Liver (tissue), 8 donors: ENCODE measurements at regions not wholly inside any gene's neighbourhood (a gene's known extent, or its start where the extent isn't known, plus 50 kb on each side); places are given as distances from the start of the nearest gene placed in this dataset.

ENCODE experiments used
- DNase-seq: peaks from one replicate; pipeline ENCODE4 v3.0.0-alpha.2; 2017; ENCODE audit warnings: low spot score
- H3K27ac ChIP-seq, 2 donors: one replicate each; pipeline ENCODE4 v1.7.0; 2013; ENCODE audit warnings: inconsistent platforms in 2 of 2, low read length in 2 of 2, control low read depth in 1 of 2, low read depth in 1 of 2, mild to moderate bottlenecking in 1 of 2
- H3K27me3 ChIP-seq, 4 donors: one replicate each; pipeline versions ENCODE4 v1.6.1 to v1.7.0; 2013; ENCODE audit warnings: low read length in 3 of 4, inconsistent platforms in 1 of 4, mild to moderate bottlenecking in 1 of 4, moderate library complexity in 1 of 4; ENCODE audit not compliant: control insufficient read depth in 4 of 4, insufficient read depth in 4 of 4
- H3K36me3 ChIP-seq, 4 donors: one replicate each; pipeline versions ENCODE4 v1.6.1 to v1.7.0; 2013; ENCODE audit warnings: low read length in 3 of 4, mild to moderate bottlenecking in 3 of 4, low read depth in 1 of 4, moderate library complexity in 1 of 4; ENCODE audit not compliant: control insufficient read depth in 4 of 4, insufficient read depth in 3 of 4
- H3K4me1 ChIP-seq, 4 donors: one replicate each; pipeline versions ENCODE4 v1.6.1 to v1.7.0; 2013; ENCODE audit warnings: low read length in 3 of 4, mild to moderate bottlenecking in 3 of 4, moderate library complexity in 1 of 4; ENCODE audit not compliant: control insufficient read depth in 4 of 4, insufficient read depth in 4 of 4
- H3K4me3 ChIP-seq, 3 donors: one replicate each; pipeline versions ENCODE4 v1.6.1 to v1.7.0; 2013; ENCODE audit warnings: low read length in 3 of 3, control low read depth in 1 of 3, low read depth in 1 of 3, mild to moderate bottlenecking in 1 of 3
- H3K9ac ChIP-seq, 2 donors: one replicate each; pipeline ENCODE4 v1.7.0; 2013; ENCODE audit warnings: low read length in 2 of 2, mild to moderate bottlenecking in 2 of 2, moderate library complexity in 2 of 2, control low read depth in 1 of 2, low read depth in 1 of 2
- H3K9me3 ChIP-seq, 4 donors: one replicate each; pipeline versions ENCODE4 v1.6.1 to v1.7.0; 2013; ENCODE audit warnings: low read length in 3 of 4; ENCODE audit not compliant: control insufficient read depth in 4 of 4
- EGR1 ChIP-seq, 2 donors: IDR thresholded peaks; 2 replicates each; pipeline ENCODE4 v1.6.1; 2016 to 2018; ENCODE audit warnings: antibody characterized with exemption in 2 of 2, low read depth in 2 of 2
- FOXA1 ChIP-seq: IDR thresholded peaks from 2 replicates; pipeline ENCODE4 v1.6.1; 2016; ENCODE audit warnings: antibody characterized with exemption
- FOXA2 ChIP-seq: IDR thresholded peaks from 2 replicates; pipeline ENCODE4 v1.6.1; 2016; ENCODE audit warnings: antibody characterized with exemption
- GABPA ChIP-seq, 2 donors: IDR thresholded peaks in 1 of 2; conservative IDR thresholded peaks in 1 of 2; 2 replicates each; pipeline ENCODE4 v1.6.1; 2016; ENCODE audit warnings: antibody characterized with exemption in 2 of 2, mild to moderate bottlenecking in 1 of 2, moderate library complexity in 1 of 2
- HNF4A ChIP-seq, 2 donors: conservative IDR thresholded peaks; 2 replicates each; pipeline ENCODE4 v1.6.1; 2016; ENCODE audit warnings: antibody characterized with exemption in 2 of 2, mild to moderate bottlenecking in 2 of 2
- HNF4G ChIP-seq: IDR thresholded peaks from 2 replicates; pipeline ENCODE4 v1.6.1; 2016; ENCODE audit warnings: antibody characterized with exemption
- JUND ChIP-seq, 2 donors: IDR thresholded peaks; 2 replicates each; pipeline ENCODE4 v1.6.1; 2016; ENCODE audit warnings: antibody characterized with exemption in 2 of 2
- NR2F2 ChIP-seq: IDR thresholded peaks from 2 replicates; pipeline ENCODE4 v1.6.1; 2016; ENCODE audit warnings: antibody characterized with exemption
- RAD21 ChIP-seq, 2 donors: IDR thresholded peaks; 2 replicates each; pipeline ENCODE4 v1.6.1; 2016; ENCODE audit warnings: antibody characterized with exemption in 2 of 2, mild to moderate bottlenecking in 2 of 2
- RXRA ChIP-seq, 2 donors: IDR thresholded peaks; 2 replicates each; pipeline ENCODE4 v1.6.1; 2017 to 2018; ENCODE audit warnings: antibody characterized with exemption in 2 of 2, mild to moderate bottlenecking in 1 of 2
- SP1 ChIP-seq: IDR thresholded peaks from 2 replicates; pipeline ENCODE4 v1.6.1; 2018; ENCODE audit warnings: antibody characterized with exemption, mild to moderate bottlenecking
- TAF1 ChIP-seq: conservative IDR thresholded peaks from 2 replicates; pipeline ENCODE4 v1.6.1; 2016; ENCODE audit warnings: antibody characterized with exemption, mild to moderate bottlenecking
- YY1 ChIP-seq: IDR thresholded peaks from 2 replicates; pipeline ENCODE4 v1.6.1; 2016; ENCODE audit warnings: antibody characterized with exemption, mild to moderate bottlenecking
- WGBS: extraction: QIAGEN DNeasy Blood & Tissue Kit; methylation state at CpG from one replicate; pipeline ENCODE4 v1.1.7; 2013; 5-methylcytosine and 5-hydroxymethylcytosine counted together
- TF ChIP-seq, protein P1 (sequence below): fragments of 150-350 bp; IDR thresholded peaks from 2 replicates; pipeline ENCODE4 v1.5.1; 2017; ENCODE audit warnings: improper control_type of control experiment, low read depth, low read length; ENCODE audit not compliant: missing input control
- TF ChIP-seq, protein P2 (sequence below): IDR thresholded peaks from 2 replicates; pipeline ENCODE4 v1.6.1; 2016; ENCODE audit warnings: antibody characterized with exemption, mild to moderate bottlenecking
- TF ChIP-seq, protein P3 (sequence below): IDR thresholded peaks from 2 replicates; pipeline ENCODE4 v1.6.1; 2016; ENCODE audit warnings: antibody characterized with exemption
- TF ChIP-seq, protein P4 (sequence below): IDR thresholded peaks from 2 replicates; pipeline ENCODE4 v1.6.1; 2016; ENCODE audit warnings: antibody characterized with exemption
- donor health status: healthy.
- donor health status: healthy.
- donor health status: healthy.
- donor health status: healthy.
- donor health status: healthy.

DNA sequence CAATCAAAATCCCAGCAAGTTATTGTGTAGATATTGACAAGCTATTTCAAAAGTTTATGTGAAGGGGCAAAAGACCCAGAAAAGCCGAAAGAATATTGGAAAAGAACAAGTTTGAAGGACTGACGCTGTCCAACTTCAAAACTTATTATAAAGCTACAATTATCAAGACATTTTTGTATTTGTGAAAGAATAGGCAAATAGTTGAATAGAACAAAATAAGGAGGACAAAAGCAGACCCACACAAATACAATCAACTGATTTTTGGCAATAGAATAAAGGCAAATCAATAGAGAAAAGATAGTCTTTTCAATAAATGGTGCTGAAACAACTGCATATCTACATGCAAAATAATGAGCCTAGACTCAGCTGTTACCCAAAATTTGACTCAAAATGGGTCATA is 807.7 kb upstream of the CDH6 start:
- Histone ChIP-seq H3K27me3 (no peaks in the 10 kb centered on the region), H3K4me3 (no peak overlapping the region), H3K4me1 (no peaks in the 10 kb centered on the region), H3K27ac (no peak overlapping the region), H3K9ac (no peak overlapping the region), H3K9me3 (no peaks in the 10 kb centered on the region), H3K36me3 (no peaks in the 10 kb centered on the region)
- no peak for TF ChIP-seq FOXA1
- no peak for TF ChIP-seq TAF1
- TF ChIP-seq, protein P1, sequence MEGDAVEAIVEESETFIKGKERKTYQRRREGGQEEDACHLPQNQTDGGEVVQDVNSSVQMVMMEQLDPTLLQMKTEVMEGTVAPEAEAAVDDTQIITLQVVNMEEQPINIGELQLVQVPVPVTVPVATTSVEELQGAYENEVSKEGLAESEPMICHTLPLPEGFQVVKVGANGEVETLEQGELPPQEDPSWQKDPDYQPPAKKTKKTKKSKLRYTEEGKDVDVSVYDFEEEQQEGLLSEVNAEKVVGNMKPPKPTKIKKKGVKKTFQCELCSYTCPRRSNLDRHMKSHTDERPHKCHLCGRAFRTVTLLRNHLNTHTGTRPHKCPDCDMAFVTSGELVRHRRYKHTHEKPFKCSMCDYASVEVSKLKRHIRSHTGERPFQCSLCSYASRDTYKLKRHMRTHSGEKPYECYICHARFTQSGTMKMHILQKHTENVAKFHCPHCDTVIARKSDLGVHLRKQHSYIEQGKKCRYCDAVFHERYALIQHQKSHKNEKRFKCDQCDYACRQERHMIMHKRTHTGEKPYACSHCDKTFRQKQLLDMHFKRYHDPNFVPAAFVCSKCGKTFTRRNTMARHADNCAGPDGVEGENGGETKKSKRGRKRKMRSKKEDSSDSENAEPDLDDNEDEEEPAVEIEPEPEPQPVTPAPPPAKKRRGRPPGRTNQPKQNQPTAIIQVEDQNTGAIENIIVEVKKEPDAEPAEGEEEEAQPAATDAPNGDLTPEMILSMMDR = no peak
- TF ChIP-seq RAD21 (IDR thresholded peaks at IDR 0.05) = no peak
- TF ChIP-seq, protein P2, sequence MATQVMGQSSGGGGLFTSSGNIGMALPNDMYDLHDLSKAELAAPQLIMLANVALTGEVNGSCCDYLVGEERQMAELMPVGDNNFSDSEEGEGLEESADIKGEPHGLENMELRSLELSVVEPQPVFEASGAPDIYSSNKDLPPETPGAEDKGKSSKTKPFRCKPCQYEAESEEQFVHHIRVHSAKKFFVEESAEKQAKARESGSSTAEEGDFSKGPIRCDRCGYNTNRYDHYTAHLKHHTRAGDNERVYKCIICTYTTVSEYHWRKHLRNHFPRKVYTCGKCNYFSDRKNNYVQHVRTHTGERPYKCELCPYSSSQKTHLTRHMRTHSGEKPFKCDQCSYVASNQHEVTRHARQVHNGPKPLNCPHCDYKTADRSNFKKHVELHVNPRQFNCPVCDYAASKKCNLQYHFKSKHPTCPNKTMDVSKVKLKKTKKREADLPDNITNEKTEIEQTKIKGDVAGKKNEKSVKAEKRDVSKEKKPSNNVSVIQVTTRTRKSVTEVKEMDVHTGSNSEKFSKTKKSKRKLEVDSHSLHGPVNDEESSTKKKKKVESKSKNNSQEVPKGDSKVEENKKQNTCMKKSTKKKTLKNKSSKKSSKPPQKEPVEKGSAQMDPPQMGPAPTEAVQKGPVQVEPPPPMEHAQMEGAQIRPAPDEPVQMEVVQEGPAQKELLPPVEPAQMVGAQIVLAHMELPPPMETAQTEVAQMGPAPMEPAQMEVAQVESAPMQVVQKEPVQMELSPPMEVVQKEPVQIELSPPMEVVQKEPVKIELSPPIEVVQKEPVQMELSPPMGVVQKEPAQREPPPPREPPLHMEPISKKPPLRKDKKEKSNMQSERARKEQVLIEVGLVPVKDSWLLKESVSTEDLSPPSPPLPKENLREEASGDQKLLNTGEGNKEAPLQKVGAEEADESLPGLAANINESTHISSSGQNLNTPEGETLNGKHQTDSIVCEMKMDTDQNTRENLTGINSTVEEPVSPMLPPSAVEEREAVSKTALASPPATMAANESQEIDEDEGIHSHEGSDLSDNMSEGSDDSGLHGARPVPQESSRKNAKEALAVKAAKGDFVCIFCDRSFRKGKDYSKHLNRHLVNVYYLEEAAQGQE = no peak
- no peak for TF ChIP-seq EGR1 (IDR thresholded peaks at IDR 0.05; ENCODE audit: low read depth in 2 of 2)
- no peak for TF ChIP-seq JUND (IDR thresholded peaks at IDR 0.05)
- no peak for TF ChIP-seq GABPA (IDR thresholded peaks at IDR 0.05 in 1 of 2, conservative IDR thresholded peaks at IDR 0.05 in 1 of 2)
- TF ChIP-seq SP1 = no peak
- no peak for TF ChIP-seq HNF4G
- TF ChIP-seq HNF4A (conservative IDR thresholded peaks at IDR 0.05) = no peak
- TF ChIP-seq, protein P3, sequence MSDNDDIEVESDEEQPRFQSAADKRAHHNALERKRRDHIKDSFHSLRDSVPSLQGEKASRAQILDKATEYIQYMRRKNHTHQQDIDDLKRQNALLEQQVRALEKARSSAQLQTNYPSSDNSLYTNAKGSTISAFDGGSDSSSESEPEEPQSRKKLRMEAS = no peak
- TF ChIP-seq RXRA (IDR thresholded peaks at IDR 0.05) = no peak
- no peak for TF ChIP-seq FOXA2
- TF ChIP-seq, protein P4, sequence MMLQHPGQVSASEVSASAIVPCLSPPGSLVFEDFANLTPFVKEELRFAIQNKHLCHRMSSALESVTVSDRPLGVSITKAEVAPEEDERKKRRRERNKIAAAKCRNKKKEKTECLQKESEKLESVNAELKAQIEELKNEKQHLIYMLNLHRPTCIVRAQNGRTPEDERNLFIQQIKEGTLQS = no peak
- TF ChIP-seq NR2F2 = no peak
- WGBS = 84% methylated on average over 2 of the region's 2 CpGs
- DNase-seq = no peak

DNA sequence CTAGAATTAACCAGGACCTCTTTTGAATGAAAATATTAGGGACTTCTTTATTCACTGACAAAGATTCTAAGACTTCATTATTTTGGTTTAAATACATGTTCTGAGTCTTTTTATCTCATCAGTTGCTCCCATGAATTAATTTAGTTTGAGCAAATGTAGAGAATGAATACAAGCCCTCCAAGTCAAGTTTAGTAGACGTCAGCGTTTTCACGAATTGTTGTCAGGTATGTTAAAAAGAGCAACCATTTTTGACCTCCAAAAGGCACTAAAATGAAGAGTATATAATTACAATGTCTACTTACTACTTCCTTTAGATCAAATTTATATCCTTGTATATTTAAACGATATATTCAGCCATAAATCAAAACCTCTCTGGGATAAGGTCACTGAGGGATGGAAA is 809.3 kb upstream of the CDH6 start:
- Histone ChIP-seq H3K27me3 (no peaks in the 10 kb centered on the region), H3K9me3 (no peaks in the 10 kb centered on the region)

More for the DNA sequence above, 809.3 kb upstream of the CDH6 start:
- TF ChIP-seq JUND (IDR thresholded peaks at IDR 0.05) = no peak
- no peak for TF ChIP-seq YY1
- TF ChIP-seq TAF1 = no peak
- TF ChIP-seq, protein P1 = no peak
- no peak for TF ChIP-seq FOXA2
- TF ChIP-seq HNF4G = no peak
- TF ChIP-seq RXRA (IDR thresholded peaks at IDR 0.05) = no peak
- WGBS = 84% methylated on average over 4 of the region's 4 CpGs
- Histone ChIP-seq H3K36me3 (no peaks in the 10 kb centered on the region), H3K4me3 (no peak overlapping the region), H3K4me1 (no peaks in the 10 kb centered on the region), H3K27ac (no peak overlapping the region), H3K9ac (no peak overlapping the region)
- no peak for DNase-seq
